ENCODE measurements at regions not wholly inside any gene's neighbourhood (a gene's known extent, or its start where the extent isn't known, plus 50 kb on each side); places are given as distances from the start of the nearest gene placed in this dataset.

DNA sequence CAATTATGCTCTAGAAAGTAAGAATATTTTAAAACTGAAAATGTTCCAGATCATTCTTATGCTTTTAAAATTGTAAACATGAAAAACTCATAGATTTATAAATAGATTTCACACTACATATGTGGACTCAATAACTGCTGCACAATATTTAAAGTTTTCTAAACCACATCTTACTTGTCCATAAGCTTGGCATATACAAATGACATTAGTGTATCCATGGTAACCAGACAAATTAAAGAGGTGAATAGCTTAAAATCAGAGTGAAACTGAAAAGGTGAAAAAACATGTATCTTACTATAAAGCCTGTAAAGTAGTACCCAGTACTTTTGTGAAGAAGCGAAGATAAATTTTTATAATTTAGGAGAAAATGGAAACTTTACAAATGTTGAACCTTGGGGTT is 151.2 kb upstream of the MYO16 start:
- TF ChIP-seq POLR2A (IDR thresholded peaks at IDR 0.05; ENCODE audit: low read depth, low read length) = no peak
- no peak for TF ChIP-seq JUN (IDR thresholded peaks at IDR 0.05; ENCODE audit: borderline replicate concordance, insufficient read depth, insufficient read length, low read depth)
- TF ChIP-seq, protein P1, sequence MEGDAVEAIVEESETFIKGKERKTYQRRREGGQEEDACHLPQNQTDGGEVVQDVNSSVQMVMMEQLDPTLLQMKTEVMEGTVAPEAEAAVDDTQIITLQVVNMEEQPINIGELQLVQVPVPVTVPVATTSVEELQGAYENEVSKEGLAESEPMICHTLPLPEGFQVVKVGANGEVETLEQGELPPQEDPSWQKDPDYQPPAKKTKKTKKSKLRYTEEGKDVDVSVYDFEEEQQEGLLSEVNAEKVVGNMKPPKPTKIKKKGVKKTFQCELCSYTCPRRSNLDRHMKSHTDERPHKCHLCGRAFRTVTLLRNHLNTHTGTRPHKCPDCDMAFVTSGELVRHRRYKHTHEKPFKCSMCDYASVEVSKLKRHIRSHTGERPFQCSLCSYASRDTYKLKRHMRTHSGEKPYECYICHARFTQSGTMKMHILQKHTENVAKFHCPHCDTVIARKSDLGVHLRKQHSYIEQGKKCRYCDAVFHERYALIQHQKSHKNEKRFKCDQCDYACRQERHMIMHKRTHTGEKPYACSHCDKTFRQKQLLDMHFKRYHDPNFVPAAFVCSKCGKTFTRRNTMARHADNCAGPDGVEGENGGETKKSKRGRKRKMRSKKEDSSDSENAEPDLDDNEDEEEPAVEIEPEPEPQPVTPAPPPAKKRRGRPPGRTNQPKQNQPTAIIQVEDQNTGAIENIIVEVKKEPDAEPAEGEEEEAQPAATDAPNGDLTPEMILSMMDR (IDR thresholded peaks at IDR 0.05; ENCODE audit: extremely low read depth in 1 of 2, insufficient read depth in 1 of 2, low read depth in 1 of 2, low read length in 2 of 2) = no peak
